ENCODE measurements at regions not wholly inside any gene's neighbourhood (a gene's known extent, or its start where the extent isn't known, plus 50 kb on each side); places are given as distances from the start of the nearest gene placed in this dataset.

DNA sequence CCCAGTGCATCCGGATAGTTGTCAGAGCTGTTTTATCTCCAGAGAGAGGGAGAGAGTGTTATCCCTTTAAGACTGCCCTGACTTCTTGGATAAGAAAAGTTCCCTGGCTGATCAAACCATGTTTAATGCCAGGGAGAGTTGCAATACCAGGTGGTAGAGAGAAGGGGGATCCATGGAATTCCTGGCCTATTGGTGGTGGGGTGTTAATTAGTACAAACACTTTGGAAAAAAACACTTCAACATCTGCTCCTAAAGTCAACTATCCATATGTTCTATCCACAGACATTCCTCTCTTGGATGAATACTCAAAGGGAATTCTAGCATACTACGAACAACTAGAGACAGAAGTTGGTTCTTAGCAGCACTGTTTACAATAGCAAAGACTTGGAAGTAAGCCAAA is 307.2 kb downstream of the TCERG1L start:
- Histone ChIP-seq H3K9me3 (ENCODE audit: control insufficient read depth in 2 of 3, insufficient read depth in 1 of 3, low read length in 3 of 3) (no peaks in the 10 kb centered on the region), H3K4me1 (ENCODE audit: control insufficient read depth in 2 of 3, insufficient read depth in 2 of 3, low read depth in 1 of 3, low read length in 3 of 3) (no peaks in the 10 kb centered on the region), H3K9ac (ENCODE audit: low read length in 3 of 3) (no peak overlapping the region), H3K27me3 (ENCODE audit: control insufficient read depth, insufficient read depth, low read length) (no peaks in the 10 kb centered on the region), H3K4me3 (ENCODE audit: low read length in 3 of 3) (no peak overlapping the region), H3K27ac (ENCODE audit: low read depth in 2 of 2, low read length in 2 of 2) (no peak overlapping the region), H3K36me3 (ENCODE audit: control insufficient read depth in 2 of 3, insufficient read depth in 3 of 3, low read length in 3 of 3) (no peaks in the 10 kb centered on the region)
- TF ChIP-seq, protein P1, sequence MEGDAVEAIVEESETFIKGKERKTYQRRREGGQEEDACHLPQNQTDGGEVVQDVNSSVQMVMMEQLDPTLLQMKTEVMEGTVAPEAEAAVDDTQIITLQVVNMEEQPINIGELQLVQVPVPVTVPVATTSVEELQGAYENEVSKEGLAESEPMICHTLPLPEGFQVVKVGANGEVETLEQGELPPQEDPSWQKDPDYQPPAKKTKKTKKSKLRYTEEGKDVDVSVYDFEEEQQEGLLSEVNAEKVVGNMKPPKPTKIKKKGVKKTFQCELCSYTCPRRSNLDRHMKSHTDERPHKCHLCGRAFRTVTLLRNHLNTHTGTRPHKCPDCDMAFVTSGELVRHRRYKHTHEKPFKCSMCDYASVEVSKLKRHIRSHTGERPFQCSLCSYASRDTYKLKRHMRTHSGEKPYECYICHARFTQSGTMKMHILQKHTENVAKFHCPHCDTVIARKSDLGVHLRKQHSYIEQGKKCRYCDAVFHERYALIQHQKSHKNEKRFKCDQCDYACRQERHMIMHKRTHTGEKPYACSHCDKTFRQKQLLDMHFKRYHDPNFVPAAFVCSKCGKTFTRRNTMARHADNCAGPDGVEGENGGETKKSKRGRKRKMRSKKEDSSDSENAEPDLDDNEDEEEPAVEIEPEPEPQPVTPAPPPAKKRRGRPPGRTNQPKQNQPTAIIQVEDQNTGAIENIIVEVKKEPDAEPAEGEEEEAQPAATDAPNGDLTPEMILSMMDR (IDR thresholded peaks at IDR 0.05; ENCODE audit: borderline replicate concordance, extremely low read depth, insufficient read depth): no peak
- FAIRE-seq (no peak), DNase-seq (no peak)
- intact Hi-C loops (cut with DNase I): no loop called here

DNA sequence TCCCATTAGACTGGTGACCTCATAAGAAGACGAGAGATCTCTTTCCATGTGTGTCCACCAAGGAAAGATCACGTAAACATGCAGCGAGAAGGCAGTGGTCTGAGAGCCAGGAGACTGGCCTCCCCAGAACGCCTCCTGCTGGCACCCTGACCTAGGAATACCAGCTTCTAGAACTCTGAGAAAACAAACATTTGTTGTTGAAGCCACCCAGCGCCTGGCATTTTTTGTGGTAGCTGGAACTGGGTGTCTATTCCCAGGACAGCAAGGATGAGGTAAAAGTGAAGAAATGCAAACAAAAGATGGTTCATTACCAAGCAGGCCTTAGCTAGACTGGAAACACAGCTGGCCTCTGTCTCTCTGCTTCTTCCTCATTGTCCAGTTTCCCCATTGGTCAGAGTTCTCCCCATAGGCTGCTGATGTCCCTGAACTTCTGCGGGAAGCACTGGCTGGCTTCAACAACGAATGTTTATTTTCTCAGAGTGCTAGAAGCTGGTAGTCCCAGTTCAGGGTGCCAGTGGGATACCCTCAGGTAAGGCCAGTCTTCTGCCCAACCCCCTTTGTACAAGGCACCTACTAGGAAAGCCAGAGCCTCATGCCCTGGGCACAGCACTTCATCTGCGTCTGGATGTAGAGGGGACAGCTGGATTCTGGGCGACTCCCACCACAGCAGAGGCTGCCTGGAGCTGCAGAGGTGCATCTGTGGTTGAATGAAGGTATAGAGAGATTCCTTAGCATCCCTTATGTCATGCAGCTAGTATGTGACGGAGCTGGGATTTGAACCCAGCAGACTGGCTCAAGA is 304.9 kb downstream of the TCERG1L start:
- FAIRE-seq (no peak), DNase-seq (no peak)
- H3K9me3 ChIP-seq (ENCODE audit: control insufficient read depth in 2 of 3, insufficient read depth in 1 of 3, low read length in 3 of 3): peaks cover 0 to 2% (median 0%) of the 10 kb centered on the region in 3 donors
- H3K27ac ChIP-seq (ENCODE audit: low read depth in 2 of 2, low read length in 2 of 2): no peak overlapping the region
- H3K9ac ChIP-seq (ENCODE audit: low read length in 3 of 3): no peak overlapping the region
- H3K27me3 ChIP-seq (ENCODE audit: control insufficient read depth, insufficient read depth, low read length): no peaks in the 10 kb centered on the region
- H3K36me3 ChIP-seq (ENCODE audit: control insufficient read depth in 2 of 3, insufficient read depth in 3 of 3, low read length in 3 of 3): no peaks in the 10 kb centered on the region
- TF ChIP-seq, protein P1 (IDR thresholded peaks at IDR 0.05; ENCODE audit: borderline replicate concordance, extremely low read depth, insufficient read depth): no peak
- intact Hi-C loops (cut with DNase I): no loop called here
- H3K4me3 ChIP-seq (ENCODE audit: low read length in 3 of 3): no peak overlapping the region
- H3K4me1 ChIP-seq (ENCODE audit: control insufficient read depth in 2 of 3, insufficient read depth in 2 of 3, low read depth in 1 of 3, low read length in 3 of 3): no peaks in the 10 kb centered on the region

DNA sequence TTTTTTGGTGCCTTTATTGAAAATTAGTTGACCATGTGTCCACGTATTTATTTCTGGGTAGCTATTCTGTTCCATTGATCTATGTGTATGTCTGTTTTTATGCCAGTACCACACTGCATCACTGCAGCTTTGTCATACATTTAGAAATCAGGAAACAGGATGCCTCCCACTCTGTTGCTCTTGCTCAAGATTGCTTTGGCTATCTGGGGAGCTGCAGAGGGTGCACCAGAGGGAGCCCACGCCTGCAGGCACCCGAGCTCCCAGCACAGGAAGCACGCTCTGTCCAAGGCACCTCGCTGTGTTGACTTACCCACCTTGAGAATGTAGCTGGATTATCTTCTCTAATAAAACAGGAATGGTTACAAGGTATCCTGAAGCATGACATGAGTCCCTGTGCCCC is 301.7 kb downstream of the TCERG1L start:
- H3K4me1 ChIP-seq (ENCODE audit: control insufficient read depth in 2 of 3, insufficient read depth in 2 of 3, low read depth in 1 of 3, low read length in 3 of 3): no peaks in the 10 kb centered on the region
- TF ChIP-seq, protein P1 (IDR thresholded peaks at IDR 0.05; ENCODE audit: borderline replicate concordance, extremely low read depth, insufficient read depth): no peak
- H3K4me3 ChIP-seq (ENCODE audit: low read length in 3 of 3): no peak overlapping the region
- no peaks in the 10 kb centered on the region for H3K27me3 ChIP-seq (ENCODE audit: control insufficient read depth, insufficient read depth, low read length)
- H3K27ac ChIP-seq (ENCODE audit: low read depth in 2 of 2, low read length in 2 of 2): no peak overlapping the region
- DNase-seq: no peak
- intact Hi-C loops (cut with DNase I): no loop called here
- FAIRE-seq: no peak
- H3K9ac ChIP-seq (ENCODE audit: low read length in 3 of 3): no peak overlapping the region
- H3K36me3 ChIP-seq (ENCODE audit: control insufficient read depth in 2 of 3, insufficient read depth in 3 of 3, low read length in 3 of 3): no peaks in the 10 kb centered on the region
- H3K9me3 ChIP-seq (ENCODE audit: control insufficient read depth in 2 of 3, insufficient read depth in 1 of 3, low read length in 3 of 3): peaks cover 0 to 2% (median 0%) of the 10 kb centered on the region in 3 donors
